H1 (cell line): ENCODE measurements at regions not wholly inside any gene's neighbourhood (a gene's known extent, or its start where the extent isn't known, plus 50 kb on each side); places are given as distances from the start of the nearest gene placed in this dataset.

Experiments used
- CHD1 ChIP-seq: IDR thresholded peaks from 2 replicates; pipeline ENCODE4 v1.6.1; 2012; ENCODE audit warnings: low read depth, low read length, improper control_type of control experiment
- EP300 ChIP-seq, 2 experiments: IDR thresholded peaks; 1 replicate in 1 of 2; 2 replicates in 1 of 2; pipeline ENCODE4 v1.6.1; 2011 to 2012; ENCODE audit warnings: low read depth in 2 of 2, low read length in 2 of 2, mild to moderate bottlenecking in 2 of 2, borderline replicate concordance in 1 of 2, inconsistent platforms in 1 of 2, moderate library complexity in 1 of 2
- GABPA ChIP-seq: IDR thresholded peaks from 2 replicates; pipeline ENCODE4 v1.6.1; 2011; ENCODE audit warnings: mild to moderate bottlenecking, low read length, moderate library complexity, borderline replicate concordance; ENCODE audit not compliant: insufficient read depth
- RAD21 ChIP-seq, 2 experiments: IDR thresholded peaks in 1 of 2; conservative IDR thresholded peaks in 1 of 2; 2 replicates each; pipeline ENCODE4 v1.6.1; 2011; ENCODE audit warnings: low read depth in 2 of 2, low read length in 2 of 2, improper control_type of control experiment in 1 of 2, inconsistent platforms in 1 of 2, mild to moderate bottlenecking in 1 of 2, moderate library complexity in 1 of 2
- TAF1 ChIP-seq: IDR thresholded peaks from 2 replicates; pipeline ENCODE4 v1.6.1; 2011; ENCODE audit warnings: mild to moderate bottlenecking, low read depth, low read length
- YY1 ChIP-seq: IDR thresholded peaks from 2 replicates; pipeline ENCODE4 v1.6.1; 2011; ENCODE audit warnings: low read depth, mild to moderate bottlenecking, low read length
- TF ChIP-seq, protein P1 (sequence below), 3 experiments: IDR thresholded peaks; 1 replicate in 2 of 3; 2 replicates in 1 of 3; pipeline versions ENCODE4 v1.5.1 to v1.6.1; 2011; ENCODE audit warnings: low read length in 3 of 3, mild to moderate bottlenecking in 3 of 3, inconsistent platforms in 2 of 3, low read depth in 1 of 3, moderate library complexity in 1 of 3; ENCODE audit not compliant: insufficient read depth in 1 of 3; ENCODE audit errors: control extremely low read depth in 1 of 3

- TF ChIP-seq YY1 (no peak), TAF1 (no peak), CHD1 (no peak), GABPA (no peak), RAD21 (IDR thresholded peaks at IDR 0.05 in 1 of 2, conservative IDR thresholded peaks at IDR 0.05 in 1 of 2; ENCODE audit: low read depth in 2 of 2, low read length in 2 of 2) (no peak), EP300 (IDR thresholded peaks at IDR 0.05; ENCODE audit: borderline replicate concordance in 1 of 2, low read depth in 2 of 2, low read length in 2 of 2) (no peak)
- TF ChIP-seq, protein P1, sequence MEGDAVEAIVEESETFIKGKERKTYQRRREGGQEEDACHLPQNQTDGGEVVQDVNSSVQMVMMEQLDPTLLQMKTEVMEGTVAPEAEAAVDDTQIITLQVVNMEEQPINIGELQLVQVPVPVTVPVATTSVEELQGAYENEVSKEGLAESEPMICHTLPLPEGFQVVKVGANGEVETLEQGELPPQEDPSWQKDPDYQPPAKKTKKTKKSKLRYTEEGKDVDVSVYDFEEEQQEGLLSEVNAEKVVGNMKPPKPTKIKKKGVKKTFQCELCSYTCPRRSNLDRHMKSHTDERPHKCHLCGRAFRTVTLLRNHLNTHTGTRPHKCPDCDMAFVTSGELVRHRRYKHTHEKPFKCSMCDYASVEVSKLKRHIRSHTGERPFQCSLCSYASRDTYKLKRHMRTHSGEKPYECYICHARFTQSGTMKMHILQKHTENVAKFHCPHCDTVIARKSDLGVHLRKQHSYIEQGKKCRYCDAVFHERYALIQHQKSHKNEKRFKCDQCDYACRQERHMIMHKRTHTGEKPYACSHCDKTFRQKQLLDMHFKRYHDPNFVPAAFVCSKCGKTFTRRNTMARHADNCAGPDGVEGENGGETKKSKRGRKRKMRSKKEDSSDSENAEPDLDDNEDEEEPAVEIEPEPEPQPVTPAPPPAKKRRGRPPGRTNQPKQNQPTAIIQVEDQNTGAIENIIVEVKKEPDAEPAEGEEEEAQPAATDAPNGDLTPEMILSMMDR (IDR thresholded peaks at IDR 0.05; ENCODE audit: control extremely low read depth in 1 of 3, insufficient read depth in 1 of 3, low read depth in 1 of 3, low read length in 3 of 3), result no peak
Measured at GRCh38 chr3:6060251-6060650, 800.7 kb upstream of the GRM7 start.
